OCI-LY1 (cell line): ENCODE measurements at regions not wholly inside any gene's neighbourhood (a gene's known extent, or its start where the extent isn't known, plus 50 kb on each side); places are given as distances from the start of the nearest gene placed in this dataset.

Source experiments
- H2AFZ ChIP-seq: fragments of 200-600 bp; sonication (generic), shearing (Covaris generic); 2 replicates; pipeline ENCODE4 v1.6.0; 2014; ENCODE audit warnings: antibody characterized with exemption, mild to moderate bottlenecking, low read length
- H3F3A ChIP-seq: fragments of 200-600 bp; sonication (generic), shearing (Covaris generic); 2 replicates; pipeline ENCODE4 v1.6.0; 2014; ENCODE audit warnings: mild to moderate bottlenecking, antibody characterized with exemption, low read length, moderate library complexity; ENCODE audit not compliant: insufficient read depth
- H3K27ac ChIP-seq: fragments of 200-600 bp; sonication (generic); 2 replicates; pipeline ENCODE4 v1.5.1; 2014; ENCODE audit warnings: low read length, mixed run types, mild to moderate bottlenecking, low read depth; ENCODE audit not compliant: poor library complexity, severe bottlenecking
- H3K27me3 ChIP-seq: fragments of 200-600 bp; sonication (generic); 2 replicates; pipeline ENCODE4 v1.6.0; 2014; ENCODE audit warnings: antibody characterized with exemption, mild to moderate bottlenecking, low read length, moderate library complexity; ENCODE audit not compliant: insufficient read depth
- H3K36me3 ChIP-seq: fragments of 200-600 bp; sonication (generic); 2 replicates; pipeline ENCODE4 v1.6.1; 2014; ENCODE audit warnings: mild to moderate bottlenecking, antibody characterized with exemption, low read length, moderate library complexity, mixed read lengths; ENCODE audit not compliant: insufficient read depth
- H3K4me1 ChIP-seq: fragments of 200-600 bp; sonication (generic); 2 replicates; pipeline ENCODE4 v1.5.1; 2014; ENCODE audit warnings: mild to moderate bottlenecking, low read length, moderate library complexity; ENCODE audit not compliant: insufficient read depth, severe bottlenecking
- H3K4me2 ChIP-seq: fragments of 200-600 bp; sonication (generic), shearing (Covaris generic); 2 replicates; pipeline ENCODE4 v1.6.1; 2014; ENCODE audit warnings: low read length
- H3K4me3 ChIP-seq: fragments of 200-600 bp; sonication (generic); 2 replicates; pipeline ENCODE4 v1.5.1; 2014; ENCODE audit warnings: low read length, low read depth, mild to moderate bottlenecking, mixed read lengths; ENCODE audit not compliant: poor library complexity, severe bottlenecking
- H3K79me2 ChIP-seq: fragments of 200-600 bp; shearing (Covaris generic); 2 replicates; pipeline ENCODE4 v1.6.1; 2016; ENCODE audit warnings: mixed run types, low read length, mixed read lengths; ENCODE audit not compliant: insufficient read depth
- H3K9ac ChIP-seq: fragments of 200-600 bp; sonication (generic), shearing (Covaris generic); 2 replicates; pipeline ENCODE4 v1.6.1; 2014; ENCODE audit warnings: mild to moderate bottlenecking, low read length, mixed read lengths
- H3K9me2 ChIP-seq: fragments of 200-600 bp; sonication (generic), shearing (Covaris generic); 2 replicates; pipeline ENCODE4 v1.6.1; 2014; ENCODE audit warnings: low read depth, mild to moderate bottlenecking, low read length, mixed read lengths
- H3K9me3 ChIP-seq: fragments of 200-600 bp; shearing (Covaris generic); 2 replicates; pipeline ENCODE4 v1.6.1; 2014; ENCODE audit warnings: low read length, mixed read lengths
- H4K20me1 ChIP-seq: fragments of 200-600 bp; sonication (generic), shearing (Covaris generic); 2 replicates; pipeline ENCODE4 v1.6.0; 2016; ENCODE audit warnings: mild to moderate bottlenecking, low read length; ENCODE audit not compliant: insufficient read depth
- CTCF ChIP-seq: fragments of 200-600 bp; sonication (generic), shearing (Covaris generic); IDR thresholded peaks from 2 replicates; pipeline ENCODE4 v1.5.1; 2017; ENCODE audit warnings: mild to moderate bottlenecking, antibody characterized with exemption, low read length, moderate library complexity, mixed read lengths
- EZH2 ChIP-seq: fragments of 200-600 bp; sonication (generic), shearing (Covaris generic); IDR thresholded peaks from 2 replicates; pipeline ENCODE4 v1.8.0; 2017; ENCODE audit warnings: borderline replicate concordance, mixed run types, mild to moderate bottlenecking, antibody characterized with exemption, low read length, moderate library complexity, mixed read lengths

- H3K9me2 ChIP-seq: no peaks in the 10 kb centered on the region
- H3K4me1 ChIP-seq: no peaks in the 10 kb centered on the region
- H2AFZ ChIP-seq: no peak overlapping the region
- no peak overlapping the region for H3K9ac ChIP-seq
- H3K36me3 ChIP-seq: no peaks in the 10 kb centered on the region
- H3F3A ChIP-seq: no peaks in the 10 kb centered on the region
- H3K27ac ChIP-seq: no peak overlapping the region
- TF ChIP-seq CTCF (no peak), EZH2 (no peak)
- H3K9me3 ChIP-seq: no peaks in the 10 kb centered on the region
- H3K79me2 ChIP-seq: no peaks in the 10 kb centered on the region
- H4K20me1 ChIP-seq: no peaks in the 10 kb centered on the region
- no peak overlapping the region for H3K4me3 ChIP-seq
- H3K4me2 ChIP-seq: no peak overlapping the region
- no peaks in the 10 kb centered on the region for H3K27me3 ChIP-seq
These were observed 290.1 kb downstream of the MAP2K4 start for GRCh38 chr17:12310811-12311210.

- Histone ChIP-seq H3K27me3 (no peaks in the 10 kb centered on the region), H3F3A (no peaks in the 10 kb centered on the region), H3K4me2 (no peak overlapping the region), H3K9me2 (no peaks in the 10 kb centered on the region), H3K36me3 (no peaks in the 10 kb centered on the region), H3K9ac (no peak overlapping the region), H3K4me1 (no peaks in the 10 kb centered on the region), H4K20me1 (no peaks in the 10 kb centered on the region), H3K27ac (no peak overlapping the region), H3K79me2 (no peaks in the 10 kb centered on the region), H2AFZ (no peak overlapping the region), H3K9me3 (no peaks in the 10 kb centered on the region), H3K4me3 (no peak overlapping the region)
- TF ChIP-seq EZH2 (no peak), CTCF (no peak)
These were observed 292.0 kb downstream of the MAP2K4 start for GRCh38 chr17:12312692-12313091.

GRCh38 chr17:12313786-12314185 is 293.1 kb downstream of the MAP2K4 start:
- Histone ChIP-seq H2AFZ (no peak overlapping the region), H3K4me1 (no peaks in the 10 kb centered on the region), H3K79me2 (no peaks in the 10 kb centered on the region), H3K4me3 (no peak overlapping the region), H3K4me2 (no peak overlapping the region), H3K27ac (no peak overlapping the region), H3K9me3 (no peaks in the 10 kb centered on the region), H3K36me3 (no peaks in the 10 kb centered on the region), H3K9me2 (no peaks in the 10 kb centered on the region), H3K9ac (no peak overlapping the region), H3F3A (no peaks in the 10 kb centered on the region), H3K27me3 (no peaks in the 10 kb centered on the region), H4K20me1 (no peaks in the 10 kb centered on the region)
- TF ChIP-seq EZH2 (no peak), CTCF (no peak)
